GM19467 (cell line): ENCODE measurements at regions not wholly inside any gene's neighbourhood (a gene's known extent, or its start where the extent isn't known, plus 50 kb on each side); places are given as distances from the start of the nearest gene placed in this dataset.
"Not testable (repeated sequence)": the region's sequence is repeated elsewhere in the genome, so short reads cannot be mapped to it uniquely, and the experiment has no call there.

Experiments
- ATAC-seq: cut with Tn5 transposase; IDR thresholded peaks from one replicate; pipeline ENCODE4 v1.9.1; 2021; ENCODE audit warnings: mild to moderate bottlenecking, moderate library complexity; ENCODE audit not compliant: unreplicated experiment

DNA sequence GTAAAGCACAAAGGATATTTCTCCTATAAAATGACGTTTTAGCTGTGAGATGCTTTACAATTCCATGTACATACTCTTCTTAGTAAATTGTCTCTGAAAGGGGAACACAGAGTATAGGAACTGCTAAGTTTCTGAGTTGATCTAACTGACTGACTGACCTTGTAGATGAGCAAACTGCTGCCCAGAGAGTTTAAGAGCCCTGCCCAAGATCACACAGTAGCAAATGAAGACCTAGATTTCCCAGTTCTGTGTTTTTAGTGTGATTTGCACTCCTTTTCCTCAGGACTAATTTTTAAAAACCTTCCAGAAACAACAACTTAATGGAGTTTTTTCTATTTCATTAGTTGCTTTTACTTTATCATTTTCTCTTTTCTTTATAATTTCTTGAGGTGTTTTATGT, 247.7 kb downstream of the PDCD6IP start:
- no peak for ATAC-seq

DNA sequence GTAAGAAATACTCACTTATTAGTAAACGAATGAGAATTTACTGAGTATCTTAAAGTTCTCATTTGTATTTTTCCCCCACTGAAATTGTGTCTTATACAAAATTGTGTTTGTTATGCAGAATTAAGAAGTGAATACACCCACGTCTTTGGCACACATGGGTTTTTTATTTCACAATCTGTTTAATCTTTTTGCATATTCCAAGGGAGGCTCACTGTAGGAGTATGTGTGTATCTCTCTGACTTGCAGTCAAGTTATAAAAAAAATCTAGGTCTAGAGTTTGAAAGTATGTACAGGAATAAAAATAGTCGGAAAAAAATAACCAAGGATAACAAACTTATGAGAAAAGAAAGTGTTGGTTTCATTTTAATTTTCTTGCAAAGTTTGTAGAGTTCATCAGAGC, 255.2 kb downstream of the PDCD6IP start:
- ATAC-seq, result no peak

DNA sequence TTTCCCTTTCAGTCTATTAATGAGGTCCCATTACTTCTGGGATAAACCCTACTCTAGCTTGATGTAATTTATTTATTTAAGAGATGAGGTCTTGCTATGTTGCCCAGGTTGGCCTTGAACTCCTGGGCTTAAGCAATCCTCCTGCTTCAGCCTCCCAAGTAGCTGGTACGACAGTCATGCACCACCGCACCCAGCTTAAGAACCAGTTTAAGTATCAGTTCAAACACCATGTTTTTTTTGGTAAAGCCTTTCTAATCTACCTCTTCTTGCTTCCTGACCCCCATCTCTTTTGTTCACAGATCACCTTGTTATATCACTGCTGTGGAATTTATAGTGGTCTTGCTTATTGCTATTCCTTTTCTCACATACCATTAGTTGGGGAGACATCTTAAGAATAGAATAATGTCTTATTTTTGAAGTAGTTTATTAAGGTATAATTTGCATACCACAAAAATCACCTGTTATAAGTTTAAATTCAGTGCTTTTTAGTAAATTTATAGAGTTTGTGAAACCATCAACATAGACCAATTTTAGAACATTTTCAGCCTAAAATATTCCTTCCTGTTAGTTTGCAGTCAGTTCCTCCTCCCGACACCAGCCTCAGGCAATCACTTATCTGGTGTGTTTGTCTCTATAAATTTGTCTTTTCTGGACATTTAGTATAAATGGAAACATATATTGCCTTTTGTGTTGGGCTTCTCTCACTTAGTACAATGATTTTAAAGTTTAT, 257.9 kb downstream of the PDCD6IP start:
- peak; percentile 23 for ATAC-seq

DNA sequence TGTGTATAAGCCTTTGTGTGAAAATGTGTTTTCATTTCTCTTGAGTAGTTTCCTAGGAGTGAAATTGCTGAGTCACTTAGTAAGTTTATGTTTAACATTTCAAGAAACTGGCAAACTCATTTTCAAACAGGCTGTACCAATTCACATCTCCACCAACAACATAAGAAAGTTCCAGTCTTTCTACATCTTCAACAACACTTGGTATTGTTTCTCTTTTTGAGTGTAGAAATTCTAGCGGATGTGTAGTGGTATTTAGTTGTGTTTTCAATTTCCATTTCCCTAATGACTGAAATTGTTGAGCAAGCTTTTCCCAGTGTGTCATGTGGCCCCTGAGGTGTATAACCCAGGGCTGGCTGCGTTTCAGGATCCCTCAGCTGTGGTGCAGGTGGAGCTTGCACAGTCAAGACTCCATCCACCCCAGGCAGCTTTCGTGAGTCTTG, 258.5 kb downstream of the PDCD6IP start:
- ATAC-seq, result peak; percentile 91

DNA sequence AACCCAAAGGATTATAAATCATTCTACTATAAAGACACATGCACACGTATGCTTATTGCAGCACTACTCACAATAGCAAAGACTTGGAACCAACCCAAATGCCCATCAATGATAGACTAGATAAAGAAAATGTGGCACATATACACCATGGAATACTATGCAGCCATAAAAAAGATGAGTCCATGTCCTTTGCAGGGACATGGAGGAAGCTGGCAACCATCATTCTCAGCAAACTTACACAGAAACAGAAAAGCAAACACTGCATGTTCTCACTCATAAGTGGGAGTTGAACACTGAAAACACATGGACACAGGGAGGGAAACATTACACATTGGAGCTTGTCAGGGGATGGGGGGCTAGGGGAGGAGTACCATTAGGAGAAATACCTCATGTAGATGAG, 262.6 kb downstream of the PDCD6IP start:
- ATAC-seq, result not testable (repeated sequence)

DNA sequence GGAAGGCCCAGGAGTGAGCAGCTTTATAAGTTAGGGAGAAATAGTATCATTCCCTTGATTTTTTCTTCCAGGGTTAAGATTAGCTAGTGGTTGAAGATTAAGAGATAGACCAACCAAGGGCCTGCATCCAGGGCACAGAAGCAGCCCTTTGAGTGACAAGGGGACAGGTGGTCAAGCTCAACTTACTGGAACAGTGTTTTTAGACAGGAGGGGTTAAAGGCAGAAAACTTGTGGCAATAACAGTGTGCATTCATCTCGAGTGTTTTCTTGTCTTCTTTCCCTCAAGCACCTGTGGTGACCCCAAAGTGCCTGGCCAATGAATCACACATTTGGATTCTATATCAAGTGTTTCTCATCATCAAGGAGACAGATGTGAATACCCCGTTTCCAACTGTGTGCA, 267.5 kb downstream of the PDCD6IP start:
- no peak for ATAC-seq

DNA sequence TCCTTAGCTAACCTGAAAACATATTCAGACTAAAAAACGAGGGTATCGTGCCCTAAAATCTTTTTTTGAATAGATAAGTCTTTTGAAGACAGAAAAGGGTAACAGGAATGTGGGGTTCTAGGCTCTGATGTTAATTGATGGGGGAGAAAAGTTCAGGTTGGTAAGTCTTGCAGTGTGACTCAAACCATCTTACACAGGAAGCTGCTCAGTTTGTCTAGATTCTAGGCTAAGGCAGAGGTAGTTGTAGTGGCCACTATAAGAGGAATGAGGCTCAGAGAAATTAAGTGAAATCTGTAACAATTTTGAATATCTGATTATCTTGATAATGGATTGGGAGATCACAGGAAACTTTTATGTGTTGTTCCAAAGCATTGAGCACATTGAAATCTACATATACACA, 267.9 kb downstream of the PDCD6IP start:
- ATAC-seq, result no peak

DNA sequence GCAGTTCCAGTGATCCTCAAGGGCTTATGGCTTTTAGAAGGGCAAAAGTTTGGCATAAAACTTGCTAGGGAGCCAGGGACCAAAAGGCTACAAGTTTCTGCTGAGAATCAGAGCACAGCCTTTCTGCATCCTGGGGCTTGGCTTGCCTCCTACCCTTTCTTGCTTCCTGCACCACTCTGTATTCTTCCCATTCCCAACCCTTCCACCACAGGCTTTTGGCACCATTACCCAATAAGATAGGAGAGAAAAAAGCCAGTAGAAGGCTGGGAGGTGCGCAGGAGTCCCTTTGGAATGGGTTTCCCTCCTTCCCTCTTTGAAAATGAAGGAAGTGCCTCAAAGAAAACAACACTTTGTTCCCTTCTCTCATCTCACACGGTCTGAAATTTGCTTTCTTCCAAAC, 268.6 kb downstream of the PDCD6IP start:
- no peak for ATAC-seq

DNA sequence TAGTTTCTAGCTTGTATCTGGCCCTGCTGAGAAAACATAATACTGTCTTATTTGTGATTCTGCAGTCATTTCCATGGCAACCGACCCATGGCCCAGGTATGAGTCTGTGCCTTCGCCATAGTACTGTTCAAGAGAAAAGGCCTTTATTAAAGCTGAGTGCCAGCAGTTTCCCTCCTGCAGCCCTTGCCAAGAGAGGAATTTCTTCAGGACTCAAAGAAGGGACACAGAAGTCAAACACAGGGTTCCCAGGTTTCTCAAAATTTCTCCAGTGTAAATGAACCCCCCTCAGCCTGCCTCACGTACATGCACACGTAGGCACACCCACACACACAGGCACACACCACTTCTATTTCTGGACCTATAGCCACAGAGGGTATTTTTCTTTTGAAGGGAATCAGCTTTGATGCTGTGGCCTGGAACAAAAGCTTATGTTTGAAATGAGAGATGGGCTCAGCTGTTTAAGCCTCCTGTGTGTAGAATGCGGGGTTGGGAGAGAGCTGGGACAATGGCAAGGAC, 269.2 kb downstream of the PDCD6IP start:
- no peak for ATAC-seq

DNA sequence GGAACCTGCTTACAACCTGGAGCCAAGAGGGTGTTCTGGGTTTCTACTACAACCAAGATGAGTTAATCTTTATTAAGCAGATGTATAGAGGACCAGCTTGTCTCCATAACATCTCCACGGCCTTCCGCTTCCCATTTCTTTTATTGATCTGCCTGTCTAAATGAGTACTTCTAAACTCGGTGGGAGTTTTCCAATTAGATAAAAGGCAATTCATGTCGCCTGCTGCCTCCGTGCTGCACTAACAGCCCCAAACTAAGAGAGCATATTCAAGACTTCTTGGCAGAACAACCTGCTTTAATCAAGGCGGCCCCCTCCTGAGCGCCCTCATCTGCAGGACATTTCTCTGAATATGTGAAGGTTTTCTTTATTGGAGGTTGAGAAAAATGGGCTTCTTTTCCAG, 270.1 kb downstream of the PDCD6IP start:
- no peak for ATAC-seq

DNA sequence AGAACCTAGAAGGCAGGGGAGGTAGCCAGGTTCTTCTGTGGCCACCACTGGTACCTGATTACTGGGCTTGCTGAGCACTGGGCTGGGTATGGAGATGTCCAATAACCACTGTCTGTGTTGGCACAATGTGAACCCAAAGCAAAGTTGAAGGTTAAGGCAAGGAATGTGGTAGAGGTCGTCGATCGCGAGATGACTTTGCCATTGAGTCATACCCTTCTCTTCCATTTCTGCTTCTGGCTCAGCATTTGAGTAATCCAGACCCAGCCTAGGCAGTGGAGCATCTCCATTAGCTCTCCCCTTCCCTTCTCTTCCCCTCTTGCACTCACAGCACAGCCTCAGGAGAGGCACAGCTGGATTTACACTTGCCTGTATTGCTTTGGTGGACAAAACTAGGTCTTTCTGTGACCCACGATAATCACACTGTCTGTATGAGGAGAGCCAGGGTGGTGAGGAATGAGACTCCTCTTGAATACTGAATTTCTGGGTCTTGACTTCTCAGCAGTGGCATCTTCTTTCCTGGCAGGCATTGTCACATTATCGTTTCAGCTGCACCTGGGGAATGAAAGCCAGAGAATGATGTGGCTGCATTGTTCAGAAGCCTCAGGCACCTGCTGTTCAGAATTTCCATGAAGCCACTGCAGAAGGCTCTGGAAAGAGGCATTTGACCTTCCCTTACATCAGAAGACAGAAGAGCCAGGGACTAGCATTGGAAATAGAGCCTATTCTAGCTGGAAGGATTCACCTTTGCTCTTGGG, 272.6 kb downstream of the PDCD6IP start:
- no peak for ATAC-seq

DNA sequence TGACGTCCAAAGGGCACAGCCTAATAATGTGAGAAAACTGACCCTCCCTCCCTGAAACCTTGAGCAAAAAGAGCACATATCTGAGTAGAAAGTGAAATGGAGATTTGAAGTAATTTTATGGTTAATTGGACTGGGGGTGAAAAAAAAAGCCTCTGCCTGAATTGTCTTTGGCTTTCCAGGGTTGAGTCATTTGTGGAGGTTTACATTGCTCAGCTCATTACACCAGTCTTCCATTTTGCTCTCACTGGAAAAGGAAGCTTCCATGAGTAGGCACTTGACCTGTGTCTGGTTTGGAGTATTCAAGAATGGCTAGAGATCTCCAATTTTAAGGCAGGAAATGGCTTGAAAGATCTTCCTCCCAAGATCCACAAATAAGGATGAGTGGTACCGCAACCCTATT, 273.9 kb downstream of the PDCD6IP start:
- ATAC-seq, result no peak

DNA sequence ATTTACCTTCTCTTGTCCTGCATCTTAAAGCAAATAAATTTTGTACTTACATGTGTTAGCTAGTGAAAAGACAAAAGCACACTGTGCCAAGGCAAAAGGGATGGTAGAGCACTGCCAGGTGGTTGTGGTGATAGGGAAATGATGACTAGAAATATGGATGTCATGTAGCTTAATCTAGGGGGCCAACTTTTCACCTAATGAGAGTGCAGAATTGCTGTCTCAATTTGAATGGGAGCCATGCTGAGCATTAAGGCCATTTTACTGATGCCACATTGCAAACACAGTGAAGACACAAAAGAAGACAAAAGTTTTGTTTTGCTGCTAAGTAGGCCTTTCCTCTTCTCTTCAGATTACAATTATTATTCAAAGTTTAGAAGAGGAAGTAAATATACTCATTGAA, 274.7 kb downstream of the PDCD6IP start:
- no peak for ATAC-seq

DNA sequence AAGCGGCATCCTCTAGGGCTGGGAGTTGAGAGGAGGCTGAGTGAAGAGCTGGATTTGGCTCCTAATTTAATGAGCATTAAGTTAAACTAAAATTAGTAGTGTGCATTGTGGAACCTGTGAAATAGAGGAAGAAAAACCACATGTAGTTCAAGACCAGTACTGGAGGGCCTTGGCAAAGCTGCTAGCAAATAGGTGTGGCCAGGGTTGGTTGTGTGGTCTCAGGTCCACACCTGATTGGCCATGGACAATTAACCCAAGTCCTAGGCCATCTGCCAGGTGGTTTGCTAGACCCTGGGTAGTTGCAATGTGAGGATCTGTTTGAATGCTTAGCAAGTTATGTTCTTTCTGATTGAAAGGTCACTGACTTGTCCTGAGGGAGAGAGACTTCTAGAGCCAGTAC, 275.5 kb downstream of the PDCD6IP start:
- no peak for ATAC-seq

DNA sequence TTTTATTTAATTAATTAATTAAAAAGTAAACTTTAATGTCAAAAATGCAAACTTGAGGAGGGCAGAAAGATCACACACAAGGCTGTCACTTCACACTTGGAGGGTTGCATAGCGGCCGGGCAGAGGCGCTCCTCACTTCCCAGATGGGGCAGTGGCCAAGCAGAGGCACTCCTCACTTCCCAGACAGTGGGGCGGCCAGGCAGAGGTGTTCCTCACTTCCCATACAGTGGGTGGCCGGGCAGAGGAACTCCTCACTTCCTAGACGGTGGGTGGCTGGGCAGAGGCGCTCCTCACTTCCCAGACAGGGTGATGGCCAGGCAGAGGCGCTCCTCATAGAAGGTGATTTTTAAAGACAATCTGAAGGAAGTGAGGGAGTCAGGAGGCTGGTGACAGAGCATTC, 277.5 kb downstream of the PDCD6IP start:
- ATAC-seq, result no peak

DNA sequence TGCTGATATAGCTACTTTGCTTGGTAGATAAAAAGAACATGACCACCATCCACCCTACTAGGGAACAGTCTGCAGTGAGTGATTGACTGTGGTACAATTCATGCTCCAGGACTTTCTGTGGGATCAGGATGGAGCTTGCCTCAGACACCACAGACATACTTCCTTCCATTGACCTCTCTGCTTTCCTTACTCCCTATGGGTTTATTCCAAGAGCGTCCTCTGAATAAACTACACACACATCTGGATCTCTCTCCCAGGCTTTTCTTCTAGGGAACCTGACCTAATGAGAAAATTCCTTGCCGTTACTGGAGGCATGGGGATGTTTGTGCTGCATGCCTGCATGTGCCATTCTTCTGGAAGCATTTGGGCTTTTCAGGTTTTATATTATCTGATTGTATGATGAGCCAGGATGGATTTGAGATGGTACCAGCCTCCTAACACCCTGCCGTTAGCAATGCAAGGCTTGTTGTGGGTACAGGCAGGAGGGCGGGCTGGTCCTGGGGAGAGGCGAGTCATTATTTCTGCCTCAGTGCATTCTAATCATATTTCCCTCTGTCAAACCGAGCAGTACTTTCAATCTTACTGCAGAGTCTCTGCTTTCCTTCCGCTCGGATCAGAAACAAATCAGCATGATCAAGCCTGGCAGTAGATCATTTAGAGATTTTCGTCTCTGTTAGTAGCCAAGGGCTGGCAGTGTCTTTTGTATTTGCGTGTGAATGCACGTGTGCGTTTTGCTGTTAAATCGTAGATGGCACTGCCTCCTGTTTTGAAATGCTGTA, 279.2 kb downstream of the PDCD6IP start:
- no peak for ATAC-seq

DNA sequence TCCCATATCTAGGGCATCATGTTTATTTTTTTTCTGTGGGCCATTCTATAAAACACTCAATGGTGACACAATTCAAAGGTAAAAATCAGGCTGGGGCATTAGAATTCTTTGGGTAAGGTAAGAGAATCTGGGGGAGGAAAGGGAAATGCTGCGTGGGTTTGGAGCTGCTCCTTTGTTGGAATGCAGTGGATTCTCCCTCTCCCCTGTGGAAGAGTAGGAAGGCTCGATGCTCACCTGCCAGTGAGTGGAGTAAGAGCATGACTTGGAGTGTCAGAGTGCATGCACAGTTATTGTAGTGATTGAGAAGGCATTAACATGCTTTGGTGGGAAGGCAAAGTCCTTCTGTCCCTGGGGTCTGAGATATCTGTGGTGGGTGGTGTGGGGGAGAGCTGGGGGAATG, 280.0 kb downstream of the PDCD6IP start:
- no peak for ATAC-seq

DNA sequence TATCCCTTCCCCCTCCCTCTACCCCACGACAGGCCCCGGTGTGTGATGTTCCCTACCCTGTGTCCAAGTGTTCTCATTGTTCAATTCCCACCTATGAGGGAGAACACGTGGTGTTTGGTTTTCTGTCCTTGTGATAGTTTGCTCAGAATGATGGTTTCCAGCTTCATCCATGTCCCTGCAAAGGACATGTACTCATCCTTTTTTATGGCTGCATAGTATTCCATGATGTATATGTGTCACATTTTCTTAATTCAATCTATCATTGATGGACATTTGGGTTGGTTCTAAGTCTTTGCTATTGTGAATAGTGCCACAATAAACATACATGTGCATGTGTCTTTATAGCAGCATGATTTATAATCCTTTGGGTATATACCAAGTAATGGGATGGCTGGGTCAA, 281.4 kb downstream of the PDCD6IP start:
- ATAC-seq, result not testable (repeated sequence)

DNA sequence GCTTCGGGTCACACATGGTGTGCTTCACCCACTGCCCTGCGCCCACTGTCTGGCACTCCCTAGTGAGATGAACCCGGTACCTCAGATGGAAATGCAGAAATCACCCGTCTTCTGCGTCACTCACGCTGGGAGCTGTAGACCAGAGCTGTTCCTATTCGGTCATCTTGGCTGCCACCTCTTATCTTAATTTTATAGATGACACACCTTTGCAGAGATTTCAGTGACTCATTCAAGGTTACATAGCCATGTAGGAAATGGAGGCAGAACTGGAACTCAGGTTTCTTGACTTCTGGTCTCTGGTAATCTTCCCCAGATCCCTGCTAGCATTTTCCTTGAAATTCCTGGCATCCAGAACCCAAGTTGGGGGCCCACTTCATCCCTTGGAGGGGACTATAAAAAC, 291.9 kb downstream of the PDCD6IP start:
- not testable (repeated sequence) for ATAC-seq

DNA sequence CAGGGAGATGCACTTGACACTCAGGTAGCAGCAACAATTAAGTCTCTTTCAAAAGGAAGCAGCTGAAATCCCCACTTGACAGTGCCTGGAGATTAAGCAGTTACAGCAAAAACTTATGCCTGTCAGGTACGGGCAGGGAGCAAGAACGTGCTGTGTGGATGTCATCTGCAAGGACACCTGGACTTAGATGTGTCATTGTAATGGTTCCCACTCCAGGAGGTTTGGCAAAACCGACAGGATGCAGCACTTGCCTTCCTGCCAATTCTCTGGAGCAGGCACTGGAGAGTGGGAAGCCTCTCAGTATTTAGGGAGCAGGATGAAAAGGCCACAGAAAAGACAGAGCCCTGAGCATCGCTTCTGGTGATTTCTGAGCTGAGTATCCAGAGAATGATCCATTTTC, 292.4 kb downstream of the PDCD6IP start:
- no peak for ATAC-seq

DNA sequence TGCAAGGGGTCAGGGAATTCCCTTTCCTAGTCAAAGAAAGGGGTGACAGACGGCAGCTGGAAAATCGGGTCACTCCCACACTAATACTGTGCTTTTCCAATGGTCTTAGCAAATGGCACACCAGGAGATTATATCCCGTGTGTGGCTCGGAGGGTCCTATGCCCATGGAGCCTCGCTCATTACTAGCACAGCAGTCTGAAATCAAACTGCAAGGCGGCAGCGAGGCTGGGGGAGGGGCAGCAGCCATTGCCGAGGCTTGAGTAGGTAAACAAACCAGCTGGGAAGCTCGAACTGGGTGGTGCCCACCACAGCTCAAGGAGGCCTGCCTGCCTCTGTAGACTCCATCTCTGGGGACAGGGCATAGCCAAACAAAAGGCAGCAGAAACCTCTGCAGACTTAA, 295.9 kb downstream of the PDCD6IP start:
- not testable (repeated sequence) for ATAC-seq
